Mucosa of descending colon (tissue), 3 donors: ENCODE measurements at regions not wholly inside any gene's neighbourhood (a gene's known extent, or its start where the extent isn't known, plus 50 kb on each side); places are given as distances from the start of the nearest gene placed in this dataset.

Source experiments
- ATAC-seq: fragments of 200-7000 bp; cut with Tn5 transposase; one replicate; pipeline ENCODE4 v1.9.1; 2020; ENCODE audit warnings: mild to moderate bottlenecking, moderate library complexity
- DNase-seq, 3 donors: peaks; one replicate each; pipeline ENCODE4 v3.0.0-alpha.2; 2020
- H3K36me3 ChIP-seq: fragments of 200-600 bp; one replicate; pipeline ENCODE4 v1.8.0; 2021; ENCODE audit warnings: low read depth, mild to moderate bottlenecking
- H3K4me1 ChIP-seq: fragments of 200-600 bp; one replicate; pipeline ENCODE4 v1.8.0; 2021; ENCODE audit warnings: low read depth, mild to moderate bottlenecking
- H3K4me3 ChIP-seq: fragments of 200-600 bp; one replicate; pipeline ENCODE4 v1.8.0; 2021; ENCODE audit warnings: mild to moderate bottlenecking
- H3K9me3 ChIP-seq: fragments of 200-600 bp; one replicate; pipeline ENCODE4 v1.8.0; 2021; ENCODE audit warnings: mild to moderate bottlenecking
- CTCF ChIP-seq: fragments of 200-600 bp; IDR thresholded peaks from one replicate; pipeline ENCODE4 v1.8.0; 2022; ENCODE audit warnings: antibody characterized with exemption, mild to moderate bottlenecking
- intact Hi-C, 2 donors: fragments of 100-400 bp; cut with DNase I in 1 of 2; cut with micrococcal nuclease in 1 of 2; formaldehyde crosslinking; loops; one replicate each; pipeline versions ENCODE4 v1.11.0 to v1.11.1; 2022; cut with DNase I, micrococcal nuclease
- donor health status: DM: no; HTN: no; CAD: no; lungs with moderate emphysema.
- donor health status: DM: no; HTN: no; CAD: no.
- donor health status: DM: no; HTN: yes; CAD: no.

- TF ChIP-seq CTCF, result no peak
- DNase-seq (no peak), ATAC-seq (no peak)
- H3K9me3 ChIP-seq, result no peaks in the 10 kb centered on the region
- H3K4me1 ChIP-seq, result no peaks in the 10 kb centered on the region
- H3K36me3 ChIP-seq, result no peaks in the 10 kb centered on the region
- no peak overlapping the region for H3K4me3 ChIP-seq
- intact Hi-C loops, result no loop called here
Measured at GRCh38 chr15:38040615-38041014, 106.2 kb downstream of the TMCO5A start.

GRCh38 chr15:38041576-38041975 lies 107.1 kb downstream of the TMCO5A start:
- H3K4me1 ChIP-seq, result no peaks in the 10 kb centered on the region
- no peak for TF ChIP-seq CTCF
- DNase-seq, result peak in 1 of 3 donors; percentile 10
- intact Hi-C loops, result no loop called here
- H3K4me3 ChIP-seq, result no peak overlapping the region
- H3K9me3 ChIP-seq, result no peaks in the 10 kb centered on the region
- H3K36me3 ChIP-seq, result no peaks in the 10 kb centered on the region
- peak; percentile 97 for ATAC-seq

- no peak for ATAC-seq
- no peak for TF ChIP-seq CTCF
- DNase-seq, result no peak
- Histone ChIP-seq H3K4me1 (no peaks in the 10 kb centered on the region), H3K9me3 (no peaks in the 10 kb centered on the region), H3K36me3 (no peaks in the 10 kb centered on the region), H3K4me3 (no peak overlapping the region)
- intact Hi-C loops, result no loop called here
Measured at GRCh38 chr15:38042211-38042610, 107.8 kb downstream of the TMCO5A start.

- Histone ChIP-seq H3K36me3 (no peaks in the 10 kb centered on the region), H3K9me3 (no peaks in the 10 kb centered on the region), H3K4me3 (no peak overlapping the region), H3K4me1 (no peaks in the 10 kb centered on the region)
- intact Hi-C loops, result no loop called here
- ATAC-seq, result peak; percentile 31
- no peak for TF ChIP-seq CTCF
- peak in 1 of 3 donors; percentile 5 for DNase-seq
Measured at GRCh38 chr15:38042707-38043445, 108.4 kb downstream of the TMCO5A start.

- intact Hi-C loops, result no loop called here
- DNase-seq, result no peak
- no peaks in the 10 kb centered on the region for H3K4me1 ChIP-seq
- no peak for TF ChIP-seq CTCF
- no peaks in the 10 kb centered on the region for H3K36me3 ChIP-seq
- H3K4me3 ChIP-seq, result no peak overlapping the region
- no peak for ATAC-seq
- no peaks in the 10 kb centered on the region for H3K9me3 ChIP-seq
Measured at GRCh38 chr15:38046257-38047051, 112.0 kb downstream of the TMCO5A start.
